ENCODE measurements at regions not wholly inside any gene's neighbourhood (a gene's known extent, or its start where the extent isn't known, plus 50 kb on each side); places are given as distances from the start of the nearest gene placed in this dataset.

GRCh38 chr1:30336550-30337323 lies 386.6 kb downstream of the MATN1 start:
- TF ChIP-seq POLR2A (IDR thresholded peaks at IDR 0.05) (no peak), CTCF (IDR thresholded peaks at IDR 0.05 in 8 of 11, conservative IDR thresholded peaks at IDR 0.05 in 3 of 11) (no peak)

Measured in spleen (tissue), 7 donors.